DMS53 (cell line): ENCODE measurements at regions not wholly inside any gene's neighbourhood (a gene's known extent, or its start where the extent isn't known, plus 50 kb on each side); places are given as distances from the start of the nearest gene placed in this dataset.

Source experiments
- DNase-seq: peaks from one replicate; lab custom pipeline; 2025; lab: John Stamatoyannopoulos, UW

DNA sequence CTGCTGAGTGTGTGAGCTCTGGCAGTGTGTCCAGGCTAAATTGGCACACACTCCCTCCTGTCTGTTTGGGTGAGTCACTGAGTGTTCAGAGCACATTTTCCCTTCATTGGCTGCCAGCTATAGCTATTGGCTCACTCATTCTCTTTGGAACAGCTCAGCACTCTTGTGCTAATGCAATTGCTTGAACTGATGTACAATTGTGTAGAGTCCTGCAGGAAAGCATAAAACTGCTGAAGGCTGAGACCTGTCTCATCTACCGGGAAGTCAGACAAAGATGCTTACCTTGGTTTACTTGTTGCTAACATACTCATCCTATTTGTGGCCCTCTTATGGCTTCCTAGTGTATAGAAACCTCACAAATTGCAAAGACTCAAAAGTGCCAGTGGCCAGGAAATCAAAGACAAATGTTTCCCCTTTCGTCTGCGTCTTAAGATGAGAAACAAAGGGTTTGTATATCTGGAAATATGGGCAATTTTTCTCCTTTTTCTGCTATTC lies 351.0 kb downstream of the BCKDHB start:
- peak; percentile 14 for DNase-seq

DNA sequence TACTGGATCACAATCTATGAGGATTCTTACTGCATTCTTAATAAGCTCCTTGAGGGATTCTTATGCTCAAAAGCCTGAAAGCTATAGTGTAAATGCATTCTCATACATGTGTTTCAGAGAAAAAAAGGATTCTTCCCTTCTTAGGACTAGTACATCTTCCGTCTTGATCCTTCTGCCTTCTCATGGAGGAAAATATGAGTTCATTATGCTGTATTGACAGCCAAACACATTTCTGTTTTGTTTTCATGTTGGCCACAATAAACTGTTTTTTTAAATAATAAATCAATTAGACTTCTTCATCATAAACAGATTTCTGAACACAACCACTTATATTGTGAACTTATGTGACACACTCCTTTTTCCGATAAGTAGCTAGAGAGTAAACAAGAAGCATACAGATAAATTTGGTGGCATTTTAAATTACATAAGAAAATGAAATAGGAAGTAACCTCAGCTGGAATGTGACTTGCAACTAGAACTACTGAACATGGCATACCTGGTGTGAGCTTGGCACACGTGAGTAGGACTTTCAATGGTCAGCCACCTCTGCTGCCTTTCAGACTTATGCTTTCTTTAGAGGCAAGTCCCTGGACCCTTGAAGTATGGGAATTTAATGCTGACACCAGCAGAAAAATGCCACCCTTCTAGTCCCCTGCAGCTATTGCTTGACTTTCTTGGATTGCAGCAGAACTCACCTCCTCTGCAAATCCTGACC lies 350.4 kb downstream of the BCKDHB start:
- no peak for DNase-seq

- DNase-seq, result no peak
These were observed 348.3 kb downstream of the BCKDHB start for GRCh38 chr6:80454661-80455365.

DNA sequence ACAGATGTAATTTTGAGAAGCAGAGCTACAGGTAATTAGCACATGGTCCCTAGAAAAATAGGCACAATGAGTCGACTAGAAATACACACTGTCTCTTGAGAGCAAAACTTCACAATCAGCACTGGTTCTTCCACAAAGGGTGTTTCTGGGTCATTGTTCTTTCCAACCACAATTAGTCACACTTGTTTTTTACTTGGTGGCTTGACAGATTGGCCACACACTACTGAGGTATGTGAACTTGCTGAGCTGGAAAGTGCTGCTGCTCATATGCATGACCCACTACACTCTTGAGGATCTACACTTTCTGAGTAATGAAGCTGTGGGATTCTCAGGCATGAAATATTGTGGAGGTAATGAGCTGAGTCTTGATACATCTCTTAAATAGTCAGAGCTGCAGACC lies 347.7 kb downstream of the BCKDHB start:
- no peak for DNase-seq

DNA sequence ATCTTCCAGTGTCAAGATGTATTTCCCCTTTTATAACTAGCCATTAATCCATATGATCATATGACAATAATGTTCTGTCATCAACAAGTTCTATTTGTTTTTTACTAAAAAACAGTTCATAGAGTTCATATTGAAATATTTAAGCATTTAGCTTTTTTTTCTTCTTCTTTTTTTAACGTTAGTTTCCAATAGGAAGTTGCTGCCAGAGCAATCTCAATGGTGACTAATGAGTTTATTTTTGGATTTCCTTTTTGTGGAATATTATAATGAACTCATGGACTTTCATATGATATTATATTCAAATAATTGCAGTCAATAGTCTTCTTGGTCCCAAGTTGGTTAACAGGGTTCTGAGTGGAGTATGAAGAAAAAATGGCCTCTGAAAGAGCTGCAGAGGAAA lies 343.3 kb downstream of the BCKDHB start:
- no peak for DNase-seq

GRCh38 chr6:80446454-80447045 lies 340.1 kb downstream of the BCKDHB start:
- no peak for DNase-seq

DNA sequence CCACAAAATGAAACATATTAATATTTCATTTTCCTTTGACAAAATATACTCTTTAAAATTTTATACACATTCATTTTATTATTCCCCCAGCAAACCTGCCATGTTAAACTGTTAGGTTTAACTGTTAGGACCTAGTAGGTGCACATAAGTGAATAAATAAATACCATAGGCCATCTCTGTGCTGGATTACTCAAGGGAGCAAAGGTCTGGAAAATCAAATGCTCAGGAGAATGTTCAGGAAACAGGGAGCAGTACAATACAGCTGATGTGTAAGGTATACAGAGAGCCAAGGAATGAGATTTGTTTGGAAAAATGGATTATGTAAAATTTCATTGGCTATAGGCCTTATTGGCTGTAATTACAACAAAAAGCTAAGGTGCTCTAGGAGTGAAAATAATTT lies 339.3 kb downstream of the BCKDHB start:
- DNase-seq, result no peak

- DNase-seq, result no peak
These were observed 335.9 kb downstream of the BCKDHB start for GRCh38 chr6:80442366-80442765.

- DNase-seq, result no peak
These were observed 334.7 kb downstream of the BCKDHB start for GRCh38 chr6:80441131-80441530.

GRCh38 chr6:80440496-80441115 lies 334.1 kb downstream of the BCKDHB start:
- DNase-seq, result no peak

GRCh38 chr6:80439721-80440470 lies 333.4 kb downstream of the BCKDHB start:
- no peak for DNase-seq

GRCh38 chr6:80438772-80439171 lies 332.3 kb downstream of the BCKDHB start:
- DNase-seq, result no peak

- DNase-seq, result no peak
These were observed 331.3 kb downstream of the BCKDHB start for GRCh38 chr6:80437801-80438200.

GRCh38 chr6:80437221-80437620 lies 330.8 kb downstream of the BCKDHB start:
- DNase-seq, result no peak

GRCh38 chr6:80436663-80437062 lies 330.2 kb downstream of the BCKDHB start:
- DNase-seq, result no peak

DNA sequence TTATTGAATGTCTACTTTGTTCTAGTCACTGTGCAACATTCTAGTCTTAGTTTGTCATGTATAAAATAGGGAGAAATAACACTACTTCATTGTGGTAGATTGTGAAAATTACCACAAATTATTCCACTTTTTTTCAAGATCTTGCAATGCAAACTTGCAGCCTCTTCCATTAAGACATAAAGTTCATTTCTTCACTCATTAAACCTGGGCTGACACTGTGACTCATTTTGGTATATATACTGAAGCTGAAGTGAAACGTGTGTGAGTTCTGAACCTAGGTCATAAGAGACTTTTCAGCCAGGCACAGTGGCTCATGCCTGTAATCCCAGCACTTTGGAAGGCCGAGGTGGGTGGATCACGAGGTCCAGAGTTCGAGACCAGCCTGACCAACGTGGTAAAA lies 329.0 kb downstream of the BCKDHB start:
- no peak for DNase-seq

DNA sequence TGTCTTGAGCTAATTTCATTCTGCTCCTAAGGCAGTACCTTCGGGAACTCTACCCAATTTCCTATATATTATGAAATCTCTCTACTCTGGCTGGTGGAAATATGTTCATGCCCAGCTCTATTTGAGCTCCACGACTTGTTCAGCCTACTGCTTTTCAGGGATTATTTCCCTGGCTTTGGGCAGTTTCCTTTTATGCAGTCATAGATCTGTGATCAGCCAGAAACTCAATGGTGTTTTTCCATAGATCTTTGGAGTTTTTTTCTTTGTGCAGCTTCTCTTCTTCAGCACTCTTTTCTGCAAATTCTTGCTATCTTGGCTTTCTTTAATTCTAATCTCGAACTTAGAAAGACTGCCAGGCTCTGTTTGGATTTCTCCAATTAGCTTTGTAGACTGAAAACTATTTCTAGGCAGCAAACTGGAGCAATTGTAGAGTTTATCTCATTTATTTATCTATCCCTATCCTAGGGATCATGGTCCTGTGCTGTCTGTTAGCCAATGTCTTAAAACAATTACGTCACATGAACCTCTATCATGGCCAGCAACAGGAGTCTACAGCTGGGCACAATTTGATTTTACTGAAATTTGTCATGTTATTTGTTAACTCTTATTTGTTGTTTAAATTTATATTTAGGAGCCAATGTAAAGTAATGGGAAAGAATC lies 328.4 kb downstream of the BCKDHB start:
- DNase-seq, result no peak

DNA sequence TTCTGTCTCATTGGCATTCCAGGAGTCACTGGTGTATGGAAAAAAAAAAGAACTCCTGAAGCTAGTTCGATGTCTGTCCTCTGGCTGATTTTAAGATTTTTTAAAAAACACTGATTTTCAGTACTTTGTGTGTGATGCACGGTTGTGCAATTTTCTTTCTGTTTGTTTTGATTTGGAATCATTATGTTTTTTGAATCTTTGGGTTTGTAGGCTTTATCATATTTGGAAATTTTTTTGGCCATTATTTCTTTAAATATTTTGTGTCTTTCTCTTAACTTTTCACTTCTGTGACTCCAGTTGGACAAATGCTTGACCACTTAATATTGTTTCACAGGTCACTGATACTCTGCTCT lies 327.2 kb downstream of the BCKDHB start:
- DNase-seq, result no peak

- DNase-seq, result no peak
These were observed 326.7 kb downstream of the BCKDHB start for GRCh38 chr6:80433010-80433672.

DNA sequence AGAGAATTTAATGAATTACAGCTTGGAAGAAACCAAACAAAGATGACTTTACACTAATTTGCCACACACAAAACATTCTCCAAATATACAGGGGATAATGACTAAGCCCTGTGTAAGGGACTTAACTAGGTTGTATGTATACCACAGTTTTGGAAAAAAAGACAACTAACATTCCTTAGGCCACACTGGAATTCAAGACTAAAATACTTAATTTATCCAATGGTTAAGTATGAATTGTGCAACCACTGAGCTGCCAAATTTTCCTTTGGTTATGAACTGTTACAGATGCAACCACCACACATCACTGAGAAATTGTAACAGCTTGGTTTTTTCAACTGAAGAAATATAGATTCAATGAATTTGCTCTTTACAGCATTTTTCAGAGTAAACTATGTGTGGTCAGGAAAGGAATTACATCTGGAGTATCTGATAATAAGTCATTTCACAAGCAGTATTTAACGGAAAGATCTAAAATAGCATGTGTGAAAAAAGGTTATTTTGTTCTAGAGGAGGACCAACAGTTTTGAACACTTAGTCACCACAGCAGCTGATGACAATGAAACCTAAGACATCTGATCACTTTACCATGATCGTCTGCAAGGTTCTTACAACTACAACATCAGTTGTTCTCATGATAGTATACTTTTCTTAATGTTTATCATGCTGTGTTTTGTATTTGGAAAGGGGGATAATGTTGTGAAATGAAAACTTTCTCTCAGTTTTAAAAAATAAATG lies 318.8 kb downstream of the BCKDHB start:
- no peak for DNase-seq
